Loucy (cell line): ENCODE measurements at regions not wholly inside any gene's neighbourhood (a gene's known extent, or its start where the extent isn't known, plus 50 kb on each side); places are given as distances from the start of the nearest gene placed in this dataset.

Source experiments
- H2AFZ ChIP-seq: fragments of 200-600 bp; sonication (generic); 2 replicates; pipeline ENCODE4 v1.6.0; 2016; ENCODE audit warnings: antibody characterized with exemption, mild to moderate bottlenecking, low read length, moderate library complexity
- H3F3A ChIP-seq: fragments of 200-600 bp; 2 replicates; pipeline ENCODE4 v1.6.0; 2016; ENCODE audit warnings: antibody characterized with exemption, low read depth, mild to moderate bottlenecking
- H3K27me3 ChIP-seq: fragments of 200-600 bp; sonication (generic); 2 replicates; pipeline ENCODE4 v1.6.1; 2014; ENCODE audit warnings: low read length, mild to moderate bottlenecking; ENCODE audit not compliant: insufficient read depth, poor library complexity, severe bottlenecking
- H3K36me3 ChIP-seq: fragments of 200-600 bp; sonication (generic); 2 replicates; pipeline ENCODE4 v1.6.1; 2016; ENCODE audit warnings: low read length; ENCODE audit not compliant: insufficient read depth
- H3K4me1 ChIP-seq: fragments of 200-600 bp; sonication (generic); 2 replicates; pipeline ENCODE4 v1.5.1; 2014; ENCODE audit warnings: low read length, mild to moderate bottlenecking; ENCODE audit not compliant: insufficient read depth, poor library complexity, severe bottlenecking
- H3K4me2 ChIP-seq: fragments of 200-600 bp; sonication (generic); 2 replicates; pipeline ENCODE4 v1.6.0; 2014; ENCODE audit warnings: antibody characterized with exemption, low read length, low read depth, mild to moderate bottlenecking; ENCODE audit not compliant: poor library complexity, severe bottlenecking
- H3K4me3 ChIP-seq: fragments of 200-600 bp; sonication (generic); 2 replicates; pipeline ENCODE4 v1.5.1; 2014; ENCODE audit warnings: low read length, mild to moderate bottlenecking, mixed read lengths; ENCODE audit not compliant: poor library complexity, severe bottlenecking
- H3K79me2 ChIP-seq: fragments of 200-600 bp; sonication (generic); 2 replicates; pipeline ENCODE4 v1.6.1; 2014; ENCODE audit warnings: low read length; ENCODE audit not compliant: insufficient read depth
- H3K9ac ChIP-seq: fragments of 200-600 bp; sonication (generic); 2 replicates; pipeline ENCODE4 v1.6.0; 2014; ENCODE audit warnings: mild to moderate bottlenecking, low read depth, low read length, moderate library complexity; ENCODE audit not compliant: poor library complexity, severe bottlenecking
- H3K9me2 ChIP-seq: fragments of 200-600 bp; sonication (generic); replicated peaks from 2 replicates; pipeline ENCODE4 v1.6.1; 2016; ENCODE audit warnings: low read depth, low read length, mixed read lengths
- H3K9me3 ChIP-seq: fragments of 200-600 bp; sonication (generic); 2 replicates; pipeline ENCODE4 v1.6.1; 2014; ENCODE audit warnings: mild to moderate bottlenecking, antibody characterized with exemption, low read length, low read depth; ENCODE audit not compliant: insufficient read depth
- H4K20me1 ChIP-seq: fragments of 200-600 bp; sonication (generic); 2 replicates; pipeline ENCODE4 v1.6.0; 2014; ENCODE audit warnings: antibody characterized with exemption, low read length, mild to moderate bottlenecking; ENCODE audit not compliant: insufficient read depth, poor library complexity, severe bottlenecking
- CTCF ChIP-seq: fragments of 200-600 bp; sonication (generic); conservative IDR thresholded peaks from 2 replicates; pipeline ENCODE4 v1.5.1; 2014; ENCODE audit warnings: mild to moderate bottlenecking, antibody characterized with exemption, low read length
- EZH2phosphoT487 ChIP-seq: fragments of 200-600 bp; IDR thresholded peaks from 2 replicates; pipeline ENCODE4 v1.6.1; 2018; ENCODE audit warnings: antibody characterized with exemption, mild to moderate bottlenecking, moderate library complexity, borderline replicate concordance

GRCh38 chr12:125968413-125968812 lies 903.2 kb downstream of the AACS start:
- TF ChIP-seq EZH2phosphoT487, result no peak
- no peak for TF ChIP-seq CTCF
- H3K4me2 ChIP-seq, result no peak overlapping the region

GRCh38 chr12:125971981-125972380 lies 906.7 kb downstream of the AACS start:
- Histone ChIP-seq H3K36me3 (no peaks in the 10 kb centered on the region), H3K9ac (no peak overlapping the region), H3F3A (no peaks in the 10 kb centered on the region), H3K79me2 (no peaks in the 10 kb centered on the region), H3K4me2 (no peak overlapping the region), H4K20me1 (no peaks in the 10 kb centered on the region), H3K27me3 (no peaks in the 10 kb centered on the region), H3K9me3 (no peaks in the 10 kb centered on the region), H3K4me3 (no peak overlapping the region), H2AFZ (no peak overlapping the region), H3K4me1 (no peaks in the 10 kb centered on the region), H3K9me2 (no peaks in the 10 kb centered on the region)
- no peak for TF ChIP-seq EZH2phosphoT487
- TF ChIP-seq CTCF, result no peak

More at GRCh38 chr12:125968413-125968812, 903.2 kb downstream of the AACS start:
- H3K9me3 ChIP-seq, result no peaks in the 10 kb centered on the region
- no peak overlapping the region for H3K4me3 ChIP-seq
- no peaks in the 10 kb centered on the region for H3K79me2 ChIP-seq
- H4K20me1 ChIP-seq, result no peaks in the 10 kb centered on the region
- no peaks in the 10 kb centered on the region for H3F3A ChIP-seq
- no peaks in the 10 kb centered on the region for H3K36me3 ChIP-seq
- H3K9ac ChIP-seq, result no peak overlapping the region
- H3K4me1 ChIP-seq, result no peaks in the 10 kb centered on the region
- H3K9me2 ChIP-seq, result no peaks in the 10 kb centered on the region
- no peak overlapping the region for H2AFZ ChIP-seq
- no peaks in the 10 kb centered on the region for H3K27me3 ChIP-seq

GRCh38 chr12:125978286-125978685 lies 913.1 kb downstream of the AACS start:
- no peaks in the 10 kb centered on the region for H3F3A ChIP-seq
- no peaks in the 10 kb centered on the region for H3K36me3 ChIP-seq
- H2AFZ ChIP-seq, result no peak overlapping the region
- H3K79me2 ChIP-seq, result no peaks in the 10 kb centered on the region
- TF ChIP-seq EZH2phosphoT487 (no peak), CTCF (no peak)
- H3K9me3 ChIP-seq, result no peaks in the 10 kb centered on the region; the same call in 1 of the 2 replicates
- no peaks in the 10 kb centered on the region for H4K20me1 ChIP-seq
- H3K4me1 ChIP-seq, result no peaks in the 10 kb centered on the region
- H3K27me3 ChIP-seq, result no peaks in the 10 kb centered on the region
- no peak overlapping the region for H3K4me3 ChIP-seq
- no peak overlapping the region for H3K9ac ChIP-seq
- H3K9me2 ChIP-seq, result no peaks in the 10 kb centered on the region
- no peak overlapping the region for H3K4me2 ChIP-seq
